Mammary epithelial cell (primary cell): ENCODE measurements at regions not wholly inside any gene's neighbourhood (a gene's known extent, or its start where the extent isn't known, plus 50 kb on each side); places are given as distances from the start of the nearest gene placed in this dataset.

ENCODE experiments used
- CTCF ChIP-seq, 2 donors: IDR thresholded peaks in 1 of 2; conservative IDR thresholded peaks in 1 of 2; 2 replicates each; pipeline ENCODE4 v1.5.1; 2011 to 2012; ENCODE audit warnings: inconsistent platforms in 2 of 2, low read length in 2 of 2, mild to moderate bottlenecking in 2 of 2, control low read depth in 1 of 2, low read depth in 1 of 2; ENCODE audit not compliant: insufficient read depth in 1 of 2; ENCODE audit errors: extremely low read depth in 1 of 2
- EZH2 ChIP-seq: IDR thresholded peaks from 2 replicates; pipeline ENCODE4 v1.6.1; 2012; ENCODE audit warnings: low read length, inconsistent platforms, borderline replicate concordance

DNA sequence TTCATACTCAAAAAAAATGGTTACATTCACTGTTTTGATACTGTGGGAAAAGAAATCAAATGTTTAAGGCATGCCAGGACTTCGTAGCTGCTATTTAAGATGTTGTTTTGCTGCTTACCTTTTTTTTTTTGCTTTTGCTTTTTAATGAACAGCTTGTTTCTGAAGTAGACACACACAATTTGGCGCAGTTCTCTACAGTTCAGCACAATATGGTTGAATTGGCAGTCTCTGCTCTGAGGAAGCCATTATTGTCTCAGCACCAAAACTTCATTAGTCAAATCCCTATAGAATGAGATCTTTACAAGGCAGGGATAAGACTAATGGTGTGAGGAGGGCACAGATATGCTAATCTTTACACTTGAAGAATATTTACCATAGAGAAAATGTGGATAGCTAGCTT lies 197.6 kb downstream of the SLITRK5 start:
- TF ChIP-seq CTCF (conservative IDR thresholded peaks at IDR 0.05 in 1 of 2, IDR thresholded peaks at IDR 0.05 in 1 of 2; ENCODE audit: extremely low read depth in 1 of 2, insufficient read depth in 1 of 2, low read depth in 1 of 2, low read length in 2 of 2), result no peak
- TF ChIP-seq EZH2, result no peak
